Panc1 (cell line): ENCODE measurements at regions not wholly inside any gene's neighbourhood (a gene's known extent, or its start where the extent isn't known, plus 50 kb on each side); places are given as distances from the start of the nearest gene placed in this dataset.
"Not testable (repeated sequence)": the region's sequence is repeated elsewhere in the genome, so short reads cannot be mapped to it uniquely, and the experiment has no call there.

Experiments
- POLR2AphosphoS5 ChIP-seq: IDR thresholded peaks from 2 replicates; pipeline ENCODE4 v1.6.1; 2012; ENCODE audit warnings: mild to moderate bottlenecking, low read depth, low read length, moderate library complexity
- TF ChIP-seq, protein P1 (sequence below): fragments of 450-650 bp; IDR thresholded peaks from 2 replicates; pipeline ENCODE4 v1.5.1; 2017; ENCODE audit warnings: mild to moderate bottlenecking
- TF ChIP-seq, protein P2 (sequence below), 2 experiments: IDR thresholded peaks; 2 replicates each; pipeline ENCODE4 v1.6.1; 2011 to 2012; ENCODE audit warnings: low read depth in 2 of 2, control low read depth in 1 of 2, low read length in 1 of 2, mild to moderate bottlenecking in 1 of 2, moderate library complexity in 1 of 2; ENCODE audit not compliant: insufficient read depth in 1 of 2

DNA sequence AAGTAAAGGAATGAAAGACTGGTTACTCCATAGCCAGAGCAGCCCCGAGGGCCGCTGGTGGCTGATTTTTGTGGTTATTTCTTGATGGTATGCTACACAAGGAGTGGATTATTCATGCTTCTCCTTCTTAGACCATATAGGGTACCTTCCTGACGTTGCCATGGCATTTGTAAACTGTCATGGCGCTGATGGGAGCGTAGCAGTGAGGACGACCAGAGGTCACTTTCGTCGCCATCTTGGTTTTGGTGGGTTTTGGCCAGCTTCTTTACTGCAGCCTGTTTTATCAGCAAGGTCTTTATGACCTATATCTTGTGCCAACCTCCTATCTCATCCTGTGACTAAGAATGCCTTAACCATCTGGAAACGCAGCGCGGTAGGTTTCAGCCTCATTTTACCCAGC lies 1187.6 kb upstream of the AUTS2 start:
- TF ChIP-seq, protein P1, sequence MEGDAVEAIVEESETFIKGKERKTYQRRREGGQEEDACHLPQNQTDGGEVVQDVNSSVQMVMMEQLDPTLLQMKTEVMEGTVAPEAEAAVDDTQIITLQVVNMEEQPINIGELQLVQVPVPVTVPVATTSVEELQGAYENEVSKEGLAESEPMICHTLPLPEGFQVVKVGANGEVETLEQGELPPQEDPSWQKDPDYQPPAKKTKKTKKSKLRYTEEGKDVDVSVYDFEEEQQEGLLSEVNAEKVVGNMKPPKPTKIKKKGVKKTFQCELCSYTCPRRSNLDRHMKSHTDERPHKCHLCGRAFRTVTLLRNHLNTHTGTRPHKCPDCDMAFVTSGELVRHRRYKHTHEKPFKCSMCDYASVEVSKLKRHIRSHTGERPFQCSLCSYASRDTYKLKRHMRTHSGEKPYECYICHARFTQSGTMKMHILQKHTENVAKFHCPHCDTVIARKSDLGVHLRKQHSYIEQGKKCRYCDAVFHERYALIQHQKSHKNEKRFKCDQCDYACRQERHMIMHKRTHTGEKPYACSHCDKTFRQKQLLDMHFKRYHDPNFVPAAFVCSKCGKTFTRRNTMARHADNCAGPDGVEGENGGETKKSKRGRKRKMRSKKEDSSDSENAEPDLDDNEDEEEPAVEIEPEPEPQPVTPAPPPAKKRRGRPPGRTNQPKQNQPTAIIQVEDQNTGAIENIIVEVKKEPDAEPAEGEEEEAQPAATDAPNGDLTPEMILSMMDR: not testable (repeated sequence)
- TF ChIP-seq, protein P2, sequence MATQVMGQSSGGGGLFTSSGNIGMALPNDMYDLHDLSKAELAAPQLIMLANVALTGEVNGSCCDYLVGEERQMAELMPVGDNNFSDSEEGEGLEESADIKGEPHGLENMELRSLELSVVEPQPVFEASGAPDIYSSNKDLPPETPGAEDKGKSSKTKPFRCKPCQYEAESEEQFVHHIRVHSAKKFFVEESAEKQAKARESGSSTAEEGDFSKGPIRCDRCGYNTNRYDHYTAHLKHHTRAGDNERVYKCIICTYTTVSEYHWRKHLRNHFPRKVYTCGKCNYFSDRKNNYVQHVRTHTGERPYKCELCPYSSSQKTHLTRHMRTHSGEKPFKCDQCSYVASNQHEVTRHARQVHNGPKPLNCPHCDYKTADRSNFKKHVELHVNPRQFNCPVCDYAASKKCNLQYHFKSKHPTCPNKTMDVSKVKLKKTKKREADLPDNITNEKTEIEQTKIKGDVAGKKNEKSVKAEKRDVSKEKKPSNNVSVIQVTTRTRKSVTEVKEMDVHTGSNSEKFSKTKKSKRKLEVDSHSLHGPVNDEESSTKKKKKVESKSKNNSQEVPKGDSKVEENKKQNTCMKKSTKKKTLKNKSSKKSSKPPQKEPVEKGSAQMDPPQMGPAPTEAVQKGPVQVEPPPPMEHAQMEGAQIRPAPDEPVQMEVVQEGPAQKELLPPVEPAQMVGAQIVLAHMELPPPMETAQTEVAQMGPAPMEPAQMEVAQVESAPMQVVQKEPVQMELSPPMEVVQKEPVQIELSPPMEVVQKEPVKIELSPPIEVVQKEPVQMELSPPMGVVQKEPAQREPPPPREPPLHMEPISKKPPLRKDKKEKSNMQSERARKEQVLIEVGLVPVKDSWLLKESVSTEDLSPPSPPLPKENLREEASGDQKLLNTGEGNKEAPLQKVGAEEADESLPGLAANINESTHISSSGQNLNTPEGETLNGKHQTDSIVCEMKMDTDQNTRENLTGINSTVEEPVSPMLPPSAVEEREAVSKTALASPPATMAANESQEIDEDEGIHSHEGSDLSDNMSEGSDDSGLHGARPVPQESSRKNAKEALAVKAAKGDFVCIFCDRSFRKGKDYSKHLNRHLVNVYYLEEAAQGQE (IDR thresholded peaks at IDR 0.05; ENCODE audit: insufficient read depth in 1 of 2, low read depth in 2 of 2, low read length in 1 of 2): not testable (repeated sequence)
- TF ChIP-seq POLR2AphosphoS5: not testable (repeated sequence)
